ENCODE measurements at regions not wholly inside any gene's neighbourhood (a gene's known extent, or its start where the extent isn't known, plus 50 kb on each side); places are given as distances from the start of the nearest gene placed in this dataset.

- FAIRE-seq, result no peak
- no peak for DNase-seq (ENCODE audit: insufficient read length, low spot score)
- no peak for TF ChIP-seq PAX5 (IDR thresholded peaks at IDR 0.05; ENCODE audit: insufficient read depth, low read length, severe bottlenecking)
- no peak for TF ChIP-seq POLR2A (IDR thresholded peaks at IDR 0.05; ENCODE audit: low read depth, low read length)
- TF ChIP-seq POLR2AphosphoS5 (IDR thresholded peaks at IDR 0.05; ENCODE audit: low read depth, low read length), result no peak
- no peak for TF ChIP-seq SPI1 (IDR thresholded peaks at IDR 0.05; ENCODE audit: low read depth, low read length)
- no peak for TF ChIP-seq POU2F2 (IDR thresholded peaks at IDR 0.05; ENCODE audit: low read depth, low read length)
- no peak for TF ChIP-seq TAF1 (IDR thresholded peaks at IDR 0.05; ENCODE audit: low read depth, low read length)
These were observed 89.2 kb upstream of the MKLN1 start for GRCh38 chr7:131238347-131238931.

GRCh38 chr7:131241386-131241785 is 86.3 kb upstream of the MKLN1 start:
- TF ChIP-seq POLR2A (IDR thresholded peaks at IDR 0.05; ENCODE audit: low read depth, low read length) (no peak), TAF1 (IDR thresholded peaks at IDR 0.05; ENCODE audit: low read depth, low read length) (no peak), POLR2AphosphoS5 (IDR thresholded peaks at IDR 0.05; ENCODE audit: low read depth, low read length) (no peak), POU2F2 (IDR thresholded peaks at IDR 0.05; ENCODE audit: low read depth, low read length) (no peak), PAX5 (IDR thresholded peaks at IDR 0.05; ENCODE audit: insufficient read depth, low read length, severe bottlenecking) (no peak), SPI1 (IDR thresholded peaks at IDR 0.05; ENCODE audit: low read depth, low read length) (no peak)
- no peak for FAIRE-seq
- no peak for DNase-seq (ENCODE audit: insufficient read length, low spot score)

GRCh38 chr7:131242123-131242650 is 85.5 kb upstream of the MKLN1 start:
- TF ChIP-seq POLR2A (IDR thresholded peaks at IDR 0.05; ENCODE audit: low read depth, low read length) (no peak), POU2F2 (IDR thresholded peaks at IDR 0.05; ENCODE audit: low read depth, low read length) (no peak), POLR2AphosphoS5 (IDR thresholded peaks at IDR 0.05; ENCODE audit: low read depth, low read length) (no peak), PAX5 (IDR thresholded peaks at IDR 0.05; ENCODE audit: insufficient read depth, low read length, severe bottlenecking) (no peak), TAF1 (IDR thresholded peaks at IDR 0.05; ENCODE audit: low read depth, low read length) (no peak), SPI1 (IDR thresholded peaks at IDR 0.05; ENCODE audit: low read depth, low read length) (no peak)
- DNase-seq (ENCODE audit: insufficient read length, low spot score) (no peak), FAIRE-seq (no peak)

GRCh38 chr7:131244259-131244852 is 83.3 kb upstream of the MKLN1 start:
- FAIRE-seq (no peak), DNase-seq (ENCODE audit: insufficient read length, low spot score) (no peak)
- TF ChIP-seq PAX5 (IDR thresholded peaks at IDR 0.05; ENCODE audit: insufficient read depth, low read length, severe bottlenecking) (no peak), POLR2AphosphoS5 (IDR thresholded peaks at IDR 0.05; ENCODE audit: low read depth, low read length) (no peak), POU2F2 (IDR thresholded peaks at IDR 0.05; ENCODE audit: low read depth, low read length) (no peak), SPI1 (IDR thresholded peaks at IDR 0.05; ENCODE audit: low read depth, low read length) (no peak), TAF1 (IDR thresholded peaks at IDR 0.05; ENCODE audit: low read depth, low read length) (no peak), POLR2A (IDR thresholded peaks at IDR 0.05; ENCODE audit: low read depth, low read length) (no peak)

- DNase-seq (ENCODE audit: insufficient read length, low spot score) (no peak), FAIRE-seq (no peak)
These were observed 78.7 kb upstream of the MKLN1 start for GRCh38 chr7:131249003-131249402.

GRCh38 chr7:131249483-131249882 is 78.2 kb upstream of the MKLN1 start:
- DNase-seq (ENCODE audit: insufficient read length, low spot score), result no peak
- FAIRE-seq, result no peak
- TF ChIP-seq POLR2AphosphoS5 (IDR thresholded peaks at IDR 0.05; ENCODE audit: low read depth, low read length) (no peak), PAX5 (IDR thresholded peaks at IDR 0.05; ENCODE audit: insufficient read depth, low read length, severe bottlenecking) (no peak), POLR2A (IDR thresholded peaks at IDR 0.05; ENCODE audit: low read depth, low read length) (no peak), SPI1 (IDR thresholded peaks at IDR 0.05; ENCODE audit: low read depth, low read length) (no peak), POU2F2 (IDR thresholded peaks at IDR 0.05; ENCODE audit: low read depth, low read length) (no peak), TAF1 (IDR thresholded peaks at IDR 0.05; ENCODE audit: low read depth, low read length) (no peak)

More at GRCh38 chr7:131249003-131249402, 78.7 kb upstream of the MKLN1 start:
- TF ChIP-seq POU2F2 (IDR thresholded peaks at IDR 0.05; ENCODE audit: low read depth, low read length), result no peak
- no peak for TF ChIP-seq POLR2AphosphoS5 (IDR thresholded peaks at IDR 0.05; ENCODE audit: low read depth, low read length)
- TF ChIP-seq TAF1 (IDR thresholded peaks at IDR 0.05; ENCODE audit: low read depth, low read length), result no peak

- DNase-seq (ENCODE audit: insufficient read length, low spot score), result no peak
- no peak for TF ChIP-seq SPI1 (IDR thresholded peaks at IDR 0.05; ENCODE audit: low read depth, low read length)
- TF ChIP-seq PAX5 (IDR thresholded peaks at IDR 0.05; ENCODE audit: insufficient read depth, low read length, severe bottlenecking), result no peak
- no peak for TF ChIP-seq POLR2AphosphoS5 (IDR thresholded peaks at IDR 0.05; ENCODE audit: low read depth, low read length)
- TF ChIP-seq POLR2A (IDR thresholded peaks at IDR 0.05; ENCODE audit: low read depth, low read length), result no peak
- no peak for TF ChIP-seq TAF1 (IDR thresholded peaks at IDR 0.05; ENCODE audit: low read depth, low read length)
- TF ChIP-seq POU2F2 (IDR thresholded peaks at IDR 0.05; ENCODE audit: low read depth, low read length), result no peak
- FAIRE-seq, result no peak
These were observed 77.3 kb upstream of the MKLN1 start for GRCh38 chr7:131250331-131250730.

GRCh38 chr7:131251371-131251770 is 76.3 kb upstream of the MKLN1 start:
- no peak for TF ChIP-seq POLR2AphosphoS5 (IDR thresholded peaks at IDR 0.05; ENCODE audit: low read depth, low read length)
- FAIRE-seq, result no peak
- no peak for DNase-seq (ENCODE audit: insufficient read length, low spot score)

GRCh38 chr7:131252976-131253375 is 74.7 kb upstream of the MKLN1 start:
- TF ChIP-seq PAX5 (IDR thresholded peaks at IDR 0.05; ENCODE audit: insufficient read depth, low read length, severe bottlenecking) (no peak), POLR2A (IDR thresholded peaks at IDR 0.05; ENCODE audit: low read depth, low read length) (no peak), SPI1 (IDR thresholded peaks at IDR 0.05; ENCODE audit: low read depth, low read length) (no peak)
- FAIRE-seq (no peak), DNase-seq (ENCODE audit: insufficient read length, low spot score) (no peak)

- DNase-seq (ENCODE audit: insufficient read length, low spot score) (no peak), FAIRE-seq (no peak)
- TF ChIP-seq POLR2AphosphoS5 (IDR thresholded peaks at IDR 0.05; ENCODE audit: low read depth, low read length) (no peak), PAX5 (IDR thresholded peaks at IDR 0.05; ENCODE audit: insufficient read depth, low read length, severe bottlenecking) (no peak), POLR2A (IDR thresholded peaks at IDR 0.05; ENCODE audit: low read depth, low read length) (no peak), POU2F2 (IDR thresholded peaks at IDR 0.05; ENCODE audit: low read depth, low read length) (no peak), SPI1 (IDR thresholded peaks at IDR 0.05; ENCODE audit: low read depth, low read length) (no peak), TAF1 (IDR thresholded peaks at IDR 0.05; ENCODE audit: low read depth, low read length) (no peak)
These were observed 73.5 kb upstream of the MKLN1 start for GRCh38 chr7:131254211-131254610.
